ENCODE measurements at regions not wholly inside any gene's neighbourhood (a gene's known extent, or its start where the extent isn't known, plus 50 kb on each side); places are given as distances from the start of the nearest gene placed in this dataset.

- H3K27ac ChIP-seq = no peak overlapping the region
- DNase-seq = no peak
- WGBS, 2 donors = 62 to 69% methylated on average over 7 of the region's 7 CpGs
Observed at GRCh38 chr4:181693517-181693916, 549.7 kb upstream of the TENM3 start.

GRCh38 chr4:181698221-181698620, 545.0 kb upstream of the TENM3 start:
- no peaks in the 10 kb centered on the region for H3K9me3 ChIP-seq
- no peak for TF ChIP-seq CTCF (IDR thresholded peaks at IDR 0.05)
- TF ChIP-seq POLR2A (IDR thresholded peaks at IDR 0.05) = no peak
- H3K4me1 ChIP-seq = no peaks in the 10 kb centered on the region
- DNase-seq = no peak
- intact Hi-C loops (cut with DNase I) = no loop called here
- no peak overlapping the region for H3K4me3 ChIP-seq (replicated peaks in 1 of 3)
- no peak overlapping the region for H3K27ac ChIP-seq
- no peaks in the 10 kb centered on the region for H3K27me3 ChIP-seq
- H3K36me3 ChIP-seq = no peaks in the 10 kb centered on the region
- 77 to 87% methylated on average over 1 of the region's 1 CpG for WGBS, 2 donors

More at GRCh38 chr4:181693517-181693916, 549.7 kb upstream of the TENM3 start:
- H3K4me3 ChIP-seq (replicated peaks in 1 of 3) = no peak overlapping the region
- TF ChIP-seq POLR2A (IDR thresholded peaks at IDR 0.05) (no peak), CTCF (IDR thresholded peaks at IDR 0.05) (no peak)
- H3K9me3 ChIP-seq = no peaks in the 10 kb centered on the region
- no peaks in the 10 kb centered on the region for H3K4me1 ChIP-seq
- no peaks in the 10 kb centered on the region for H3K27me3 ChIP-seq
- intact Hi-C loops (cut with DNase I) = no loop called here
- H3K36me3 ChIP-seq = no peaks in the 10 kb centered on the region

- no peak for DNase-seq
Observed at GRCh38 chr4:181701214-181701613, 542.0 kb upstream of the TENM3 start.

GRCh38 chr4:181701894-181702293, 541.3 kb upstream of the TENM3 start:
- H3K4me3 ChIP-seq (replicated peaks in 1 of 3) = no peak overlapping the region
- H3K27ac ChIP-seq = no peak overlapping the region
- H3K4me1 ChIP-seq = no peaks in the 10 kb centered on the region
- intact Hi-C loops (cut with DNase I) = no loop called here
- H3K27me3 ChIP-seq = no peaks in the 10 kb centered on the region
- TF ChIP-seq POLR2A (IDR thresholded peaks at IDR 0.05) (no peak), CTCF (IDR thresholded peaks at IDR 0.05) (no peak)
- H3K36me3 ChIP-seq = no peaks in the 10 kb centered on the region
- DNase-seq = no peak
- no peaks in the 10 kb centered on the region for H3K9me3 ChIP-seq
- WGBS, 2 donors = 86 to 90% methylated on average over 9 of the region's 9 CpGs

More at GRCh38 chr4:181701214-181701613, 542.0 kb upstream of the TENM3 start:
- H3K4me3 ChIP-seq (replicated peaks in 1 of 3) = no peak overlapping the region
- H3K9me3 ChIP-seq = no peaks in the 10 kb centered on the region
- TF ChIP-seq CTCF (IDR thresholded peaks at IDR 0.05) = no peak
- TF ChIP-seq POLR2A (IDR thresholded peaks at IDR 0.05) = no peak
- no peaks in the 10 kb centered on the region for H3K27me3 ChIP-seq
- H3K4me1 ChIP-seq = no peaks in the 10 kb centered on the region
- 63 to 83% methylated on average over 5 of the region's 5 CpGs for WGBS, 2 donors
- intact Hi-C loops (cut with DNase I) = no loop called here
- no peak overlapping the region for H3K27ac ChIP-seq
- H3K36me3 ChIP-seq = no peaks in the 10 kb centered on the region

- whole genome bisulfite sequencing, 2 donors = 84% methylated on average over 11 of the region's 11 CpGs
- Histone ChIP-seq H3K4me1 (no peaks in the 10 kb centered on the region), H3K27ac (no peak overlapping the region), H3K27me3 (no peaks in the 10 kb centered on the region), H3K9me3 (no peaks in the 10 kb centered on the region), H3K4me3 (replicated peaks in 1 of 3) (no peak overlapping the region), H3K36me3 (no peaks in the 10 kb centered on the region)
- intact Hi-C loops (cut with DNase I) = no loop called here
- TF ChIP-seq CTCF (IDR thresholded peaks at IDR 0.05) (no peak), POLR2A (IDR thresholded peaks at IDR 0.05) (no peak)
- DNase-seq = no peak
Observed at GRCh38 chr4:181702864-181703495, 540.2 kb upstream of the TENM3 start.
